ENCODE measurements at regions not wholly inside any gene's neighbourhood (a gene's known extent, or its start where the extent isn't known, plus 50 kb on each side); places are given as distances from the start of the nearest gene placed in this dataset.

GRCh38 chr4:171602638-171603355 lies 210.4 kb upstream of the GALNTL6 start:
- H2AFZ ChIP-seq: no peak overlapping the region
- no peak overlapping the region for H3K27ac ChIP-seq
- H3K4me2 ChIP-seq (ENCODE audit: low read length): no peak overlapping the region
- H3K9me3 ChIP-seq (ENCODE audit: control insufficient read depth, low read length): no peaks in the 10 kb centered on the region
- no peak for TF ChIP-seq CTCF (IDR thresholded peaks at IDR 0.05)
- H3K4me3 ChIP-seq (ENCODE audit: low read depth, low read length): no peak overlapping the region
- H3K4me1 ChIP-seq: no peaks in the 10 kb centered on the region
- no peaks in the 10 kb centered on the region for H3K27me3 ChIP-seq (ENCODE audit: control insufficient read depth, insufficient read depth, low read length)
- H3K9ac ChIP-seq: no peak overlapping the region
- no peaks in the 10 kb centered on the region for H3K36me3 ChIP-seq (ENCODE audit: control insufficient read depth, insufficient read depth, low read length)
- H3K79me2 ChIP-seq: no peaks in the 10 kb centered on the region

GRCh38 chr4:171601091-171601490 lies 212.1 kb upstream of the GALNTL6 start:
- Histone ChIP-seq H3K4me2 (ENCODE audit: low read length) (no peak overlapping the region), H3K27ac (no peak overlapping the region), H3K79me2 (no peaks in the 10 kb centered on the region), H3K9ac (no peak overlapping the region), H3K27me3 (ENCODE audit: control insufficient read depth, insufficient read depth, low read length) (no peaks in the 10 kb centered on the region), H3K36me3 (ENCODE audit: control insufficient read depth, insufficient read depth, low read length) (no peaks in the 10 kb centered on the region), H3K9me3 (ENCODE audit: control insufficient read depth, low read length) (no peaks in the 10 kb centered on the region), H2AFZ (no peak overlapping the region), H3K4me3 (ENCODE audit: low read depth, low read length) (no peak overlapping the region), H3K4me1 (no peaks in the 10 kb centered on the region)
- TF ChIP-seq CTCF (IDR thresholded peaks at IDR 0.05): no peak

GRCh38 chr4:171599628-171600027 lies 213.6 kb upstream of the GALNTL6 start:
- no peak overlapping the region for H3K27ac ChIP-seq
- H3K79me2 ChIP-seq: no peaks in the 10 kb centered on the region
- H2AFZ ChIP-seq: no peak overlapping the region
- no peak overlapping the region for H3K4me2 ChIP-seq (ENCODE audit: low read length)
- H3K4me1 ChIP-seq: no peaks in the 10 kb centered on the region
- no peaks in the 10 kb centered on the region for H3K27me3 ChIP-seq (ENCODE audit: control insufficient read depth, insufficient read depth, low read length)
- no peak for TF ChIP-seq CTCF (IDR thresholded peaks at IDR 0.05)
- no peaks in the 10 kb centered on the region for H3K9me3 ChIP-seq (ENCODE audit: control insufficient read depth, low read length)
- H3K4me3 ChIP-seq (ENCODE audit: low read depth, low read length): no peak overlapping the region
- no peak overlapping the region for H3K9ac ChIP-seq
- no peaks in the 10 kb centered on the region for H3K36me3 ChIP-seq (ENCODE audit: control insufficient read depth, insufficient read depth, low read length)

- Histone ChIP-seq H3K4me2 (ENCODE audit: low read length) (no peak overlapping the region), H3K9me3 (ENCODE audit: control insufficient read depth, low read length) (no peaks in the 10 kb centered on the region), H3K9ac (no peak overlapping the region), H3K36me3 (ENCODE audit: control insufficient read depth, insufficient read depth, low read length) (no peaks in the 10 kb centered on the region), H3K27ac (no peak overlapping the region), H3K79me2 (no peaks in the 10 kb centered on the region), H3K4me3 (ENCODE audit: low read depth, low read length) (no peak overlapping the region), H3K4me1 (no peaks in the 10 kb centered on the region), H3K27me3 (ENCODE audit: control insufficient read depth, insufficient read depth, low read length) (no peaks in the 10 kb centered on the region), H2AFZ (no peak overlapping the region)
- TF ChIP-seq CTCF (IDR thresholded peaks at IDR 0.05): no peak
These were observed 218.9 kb upstream of the GALNTL6 start for GRCh38 chr4:171594293-171594692.

- H3K9me3 ChIP-seq (ENCODE audit: control insufficient read depth, low read length): no peaks in the 10 kb centered on the region
- H3K4me2 ChIP-seq (ENCODE audit: low read length): no peak overlapping the region
- no peak overlapping the region for H3K4me3 ChIP-seq (ENCODE audit: low read depth, low read length)
- no peaks in the 10 kb centered on the region for H3K27me3 ChIP-seq (ENCODE audit: control insufficient read depth, insufficient read depth, low read length)
- H2AFZ ChIP-seq: no peak overlapping the region
- TF ChIP-seq CTCF (IDR thresholded peaks at IDR 0.05): no peak
- no peaks in the 10 kb centered on the region for H3K36me3 ChIP-seq (ENCODE audit: control insufficient read depth, insufficient read depth, low read length)
- H3K4me1 ChIP-seq: no peaks in the 10 kb centered on the region
- no peaks in the 10 kb centered on the region for H3K79me2 ChIP-seq
- H3K9ac ChIP-seq: no peak overlapping the region
- H3K27ac ChIP-seq: no peak overlapping the region
These were observed 222.5 kb upstream of the GALNTL6 start for GRCh38 chr4:171590716-171591115.

Data from parathyroid adenoma (tissue), 2 donors.